Tibial nerve (tissue), 4 donors: ENCODE measurements at regions not wholly inside any gene's neighbourhood (a gene's known extent, or its start where the extent isn't known, plus 50 kb on each side); places are given as distances from the start of the nearest gene placed in this dataset.

Experiments used
- DNase-seq, 2 donors: peaks; one replicate each; pipeline ENCODE4 v3.0.0-alpha.2; 2019; ENCODE audit warnings: low spot score in 2 of 2
- H3K27ac ChIP-seq, 4 donors: fragments of 200-600 bp; sonication (generic) in 3 of 4; one replicate each; pipeline ENCODE4 v1.5.1; 2017 to 2019; ENCODE audit warnings: mild to moderate bottlenecking in 1 of 4
- H3K27me3 ChIP-seq, 2 donors: fragments of 200-600 bp; sonication (generic) in 1 of 2; one replicate each; pipeline versions ENCODE4 v1.5.1 to v1.6.0; 2017 to 2019
- H3K36me3 ChIP-seq, 3 donors: fragments of 200-600 bp; sonication (generic); one replicate each; pipeline ENCODE4 v1.5.1; 2018 to 2019
- H3K4me1 ChIP-seq, 4 donors: fragments of 200-600 bp; sonication (generic) in 3 of 4; one replicate each; pipeline ENCODE4 v1.5.1; 2017 to 2019
- H3K4me3 ChIP-seq, 4 donors: fragments of 200-600 bp; sonication (generic) in 3 of 4; one replicate each; pipeline ENCODE4 v1.5.1; 2017 to 2019; ENCODE audit warnings: mild to moderate bottlenecking in 1 of 4, moderate library complexity in 1 of 4
- H3K9me3 ChIP-seq, 4 donors: fragments of 200-600 bp; sonication (generic) in 3 of 4; one replicate each; pipeline ENCODE4 v1.5.1; 2017 to 2019
- CTCF ChIP-seq, 5 experiments: fragments of 200-600 bp in 3 of 5; fragments of 450-650 bp in 2 of 5; sonication (generic) in 3 of 5; IDR thresholded peaks; one replicate each; pipeline ENCODE4 v1.5.1; 2016 to 2019; ENCODE audit warnings: antibody characterized with exemption in 5 of 5, mild to moderate bottlenecking in 3 of 5, moderate library complexity in 2 of 5
- EP300 ChIP-seq, 2 donors: sonication (generic); formaldehyde crosslinking; IDR thresholded peaks; one replicate each; pipeline ENCODE4 v1.6.1; 2017; ENCODE audit warnings: antibody characterized with exemption in 2 of 2, mild to moderate bottlenecking in 1 of 2
- POLR2A ChIP-seq, 2 donors: fragments of 450-650 bp; IDR thresholded peaks; one replicate each; pipeline ENCODE4 v1.6.1; 2017; ENCODE audit warnings: antibody characterized with exemption in 2 of 2, mild to moderate bottlenecking in 2 of 2, moderate library complexity in 2 of 2
- WGBS, 2 donors: methylation state at CpG; one replicate each; pipeline ENCODE4 v1.1.5; 2018; 5-methylcytosine and 5-hydroxymethylcytosine counted together

- H3K27me3 ChIP-seq = no peaks in the 10 kb centered on the region
- H3K27ac ChIP-seq = peak overlapping the region in 1 of 4 donors; percentile 52
- DNase-seq = no peak
- H3K4me1 ChIP-seq = no peaks in the 10 kb centered on the region
- H3K4me3 ChIP-seq = no peak overlapping the region
- WGBS, 2 donors = 56 to 66% methylated on average over 1 of the region's 1 CpG
- no peaks in the 10 kb centered on the region for H3K36me3 ChIP-seq
- no peak for TF ChIP-seq EP300 (IDR thresholded peaks at IDR 0.05)
- TF ChIP-seq POLR2A (IDR thresholded peaks at IDR 0.05) = no peak
- no peaks in the 10 kb centered on the region for H3K9me3 ChIP-seq
Observed at GRCh38 chr12:91965781-91966180, 179.9 kb downstream of the BTG1 start.

GRCh38 chr12:91964501-91964900 lies 181.1 kb downstream of the BTG1 start:
- no peak for TF ChIP-seq POLR2A (IDR thresholded peaks at IDR 0.05)
- no peak for TF ChIP-seq CTCF (IDR thresholded peaks at IDR 0.05)
- no peak for TF ChIP-seq EP300 (IDR thresholded peaks at IDR 0.05)
- Histone ChIP-seq H3K36me3 (no peaks in the 10 kb centered on the region), H3K4me3 (no peak overlapping the region), H3K9me3 (no peaks in the 10 kb centered on the region), H3K27me3 (no peaks in the 10 kb centered on the region), H3K27ac (no peak overlapping the region), H3K4me1 (no peaks in the 10 kb centered on the region)
- no peak for DNase-seq
- WGBS, 2 donors = 94% methylated on average over 1 of the region's 1 CpG

DNA sequence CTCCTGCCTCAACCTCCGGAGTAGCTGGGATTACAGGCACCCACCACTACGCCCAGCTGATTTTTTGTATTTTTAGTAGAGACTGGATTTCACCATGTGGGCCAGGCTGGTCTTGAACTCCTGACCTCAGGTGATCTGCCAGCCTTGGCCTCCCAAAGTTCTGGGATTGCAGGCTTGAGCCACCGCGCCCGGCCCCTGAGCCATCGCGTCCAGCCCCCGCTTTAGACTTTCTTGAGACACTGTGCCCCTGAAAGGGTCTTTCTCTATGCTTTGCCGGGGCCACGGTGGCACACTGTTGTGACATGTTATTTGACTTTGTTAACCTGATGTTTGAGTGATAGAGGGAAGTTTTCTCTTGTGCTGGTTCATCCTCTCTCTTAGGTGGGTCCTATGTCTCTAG lies 186.4 kb downstream of the BTG1 start:
- H3K27ac ChIP-seq = no peak overlapping the region
- H3K4me3 ChIP-seq = no peak overlapping the region
- no peaks in the 10 kb centered on the region for H3K4me1 ChIP-seq
- H3K27me3 ChIP-seq = no peaks in the 10 kb centered on the region
- TF ChIP-seq CTCF (IDR thresholded peaks at IDR 0.05) (no peak), POLR2A (IDR thresholded peaks at IDR 0.05) (no peak), EP300 (IDR thresholded peaks at IDR 0.05) (no peak)
- WGBS, 2 donors = 94 to 96% methylated on average over 10 of the region's 10 CpGs
- no peak for DNase-seq
- no peaks in the 10 kb centered on the region for H3K36me3 ChIP-seq
- peaks cover 0 to 2% (median 0%) of the 10 kb centered on the region in 4 donors for H3K9me3 ChIP-seq

- DNase-seq = no peak
- 75 to 78% methylated on average over 5 of the region's 5 CpGs for WGBS, 2 donors
- no peaks in the 10 kb centered on the region for H3K27me3 ChIP-seq
- H3K4me1 ChIP-seq = no peaks in the 10 kb centered on the region
- no peaks in the 10 kb centered on the region for H3K36me3 ChIP-seq
- H3K9me3 ChIP-seq = peaks cover 0 to 2% (median 0%) of the 10 kb centered on the region in 4 donors
- TF ChIP-seq EP300 (IDR thresholded peaks at IDR 0.05) (no peak), CTCF (IDR thresholded peaks at IDR 0.05) (no peak), POLR2A (IDR thresholded peaks at IDR 0.05) (no peak)
- no peak overlapping the region for H3K4me3 ChIP-seq
- H3K27ac ChIP-seq = no peak overlapping the region
Observed at GRCh38 chr12:91958816-91959215, 186.8 kb downstream of the BTG1 start.

- Histone ChIP-seq H3K36me3 (no peaks in the 10 kb centered on the region), H3K4me1 (no peaks in the 10 kb centered on the region), H3K27me3 (no peaks in the 10 kb centered on the region), H3K4me3 (no peak overlapping the region), H3K9me3 (peaks cover 0 to 2% (median 0%) of the 10 kb centered on the region in 4 donors), H3K27ac (no peak overlapping the region)
- no peak for DNase-seq
- WGBS, 2 donors = 88 to 94% methylated on average over 3 of the region's 3 CpGs
- no peak for TF ChIP-seq POLR2A (IDR thresholded peaks at IDR 0.05)
Observed at GRCh38 chr12:91954747-91955146, 190.9 kb downstream of the BTG1 start.

DNA sequence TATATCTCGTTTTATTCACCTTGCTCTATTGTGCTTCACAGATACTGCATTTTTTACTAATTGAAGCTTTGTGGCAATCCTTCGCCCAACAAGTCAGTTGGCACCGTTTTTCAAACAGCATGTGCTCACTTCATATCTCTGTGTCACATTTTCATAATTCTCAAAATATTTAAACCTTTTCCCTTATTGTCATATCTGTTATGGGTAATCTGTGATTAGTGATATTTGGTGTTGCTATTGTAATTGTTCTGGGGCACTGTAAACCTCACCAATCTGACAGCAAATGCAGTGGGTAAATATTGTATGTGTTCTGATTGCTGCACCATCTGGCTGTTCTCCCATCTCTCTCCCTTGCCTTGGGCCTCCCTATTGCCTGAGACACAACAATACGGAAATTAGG lies 191.3 kb downstream of the BTG1 start:
- DNase-seq = no peak
- Histone ChIP-seq H3K36me3 (no peaks in the 10 kb centered on the region), H3K4me3 (no peak overlapping the region), H3K9me3 (peaks cover 0 to 2% (median 0%) of the 10 kb centered on the region in 4 donors), H3K27ac (no peak overlapping the region), H3K4me1 (no peaks in the 10 kb centered on the region), H3K27me3 (no peaks in the 10 kb centered on the region)
- TF ChIP-seq EP300 (IDR thresholded peaks at IDR 0.05) (no peak), CTCF (IDR thresholded peaks at IDR 0.05) (no peak), POLR2A (IDR thresholded peaks at IDR 0.05) (no peak)
- WGBS, 2 donors = 68 to 71% methylated on average over 4 of the region's 4 CpGs
